Vagina (tissue), 2 donors: ENCODE measurements at regions not wholly inside any gene's neighbourhood (a gene's known extent, or its start where the extent isn't known, plus 50 kb on each side); places are given as distances from the start of the nearest gene placed in this dataset.

ENCODE experiments used
- DNase-seq, 2 donors: peaks; one replicate each; pipeline ENCODE4 v3.0.0-alpha.2; 2017; ENCODE audit errors: extremely low spot score in 2 of 2
- H3K27ac ChIP-seq: fragments of 200-600 bp; sonication (generic); one replicate; pipeline ENCODE4 v1.5.1; 2019
- H3K27me3 ChIP-seq: fragments of 200-600 bp; sonication (generic); one replicate; pipeline ENCODE4 v1.5.1; 2019
- H3K36me3 ChIP-seq, 2 donors: fragments of 200-600 bp; sonication (generic); one replicate each; pipeline ENCODE4 v1.5.1; 2017 to 2019
- H3K4me1 ChIP-seq: fragments of 200-600 bp; sonication (generic); one replicate; pipeline ENCODE4 v1.5.1; 2019
- H3K4me3 ChIP-seq, 2 donors: fragments of 200-600 bp; sonication (generic); 1 replicate in 1 of 2; 2 replicates in 1 of 2; pipeline ENCODE4 v1.5.1; 2016 to 2019
- H3K9me3 ChIP-seq: fragments of 200-600 bp; sonication (generic); one replicate; pipeline ENCODE4 v1.5.1; 2019
- CTCF ChIP-seq, 3 experiments: fragments of 450-650 bp in 2 of 3; fragments of 200-600 bp in 1 of 3; sonication (generic) in 1 of 3; IDR thresholded peaks; one replicate each; pipeline ENCODE4 v1.5.1; 2017 to 2019; ENCODE audit warnings: antibody characterized with exemption in 3 of 3, mild to moderate bottlenecking in 2 of 3, moderate library complexity in 2 of 3
- POLR2A ChIP-seq, 2 donors: fragments of 450-650 bp; IDR thresholded peaks; one replicate each; pipeline ENCODE4 v1.6.1; 2017; ENCODE audit warnings: antibody characterized with exemption in 2 of 2, mild to moderate bottlenecking in 2 of 2, moderate library complexity in 2 of 2
- POLR2AphosphoS5 ChIP-seq, 2 donors: sonication (generic); formaldehyde crosslinking; IDR thresholded peaks; one replicate each; pipeline ENCODE4 v1.9.0; 2017; ENCODE audit warnings: antibody characterized with exemption in 2 of 2, mild to moderate bottlenecking in 2 of 2, low read depth in 1 of 2; ENCODE audit not compliant: insufficient read depth in 1 of 2
- intact Hi-C: fragments of 100-400 bp; cut with DNase I; formaldehyde crosslinking; loops from one replicate; pipeline ENCODE4 v1.15.1; 2023

- no peak overlapping the region for H3K27ac ChIP-seq
- no peaks in the 10 kb centered on the region for H3K4me1 ChIP-seq
- no peak overlapping the region for H3K4me3 ChIP-seq
- no peak for DNase-seq
- no peaks in the 10 kb centered on the region for H3K9me3 ChIP-seq
- H3K36me3 ChIP-seq: no peaks in the 10 kb centered on the region
- no peak for TF ChIP-seq POLR2A (IDR thresholded peaks at IDR 0.05)
- no peak for TF ChIP-seq CTCF (IDR thresholded peaks at IDR 0.05)
- no peak for TF ChIP-seq POLR2AphosphoS5 (IDR thresholded peaks at IDR 0.05; ENCODE audit: insufficient read depth in 1 of 2, low read depth in 1 of 2)
- intact Hi-C loops: no loop called here
- no peaks in the 10 kb centered on the region for H3K27me3 ChIP-seq
Measured at GRCh38 chr12:85476756-85477155, 196.7 kb downstream of the ALX1 start.

- Histone ChIP-seq H3K36me3 (no peaks in the 10 kb centered on the region), H3K4me3 (no peak overlapping the region), H3K4me1 (no peaks in the 10 kb centered on the region), H3K9me3 (no peaks in the 10 kb centered on the region), H3K27me3 (no peaks in the 10 kb centered on the region), H3K27ac (no peak overlapping the region)
- DNase-seq: no peak
- intact Hi-C loops: no loop called here
- no peak for TF ChIP-seq CTCF (IDR thresholded peaks at IDR 0.05)
Measured at GRCh38 chr12:85484387-85484786, 204.4 kb downstream of the ALX1 start.

GRCh38 chr12:85489194-85489593 is 209.2 kb downstream of the ALX1 start:
- TF ChIP-seq POLR2AphosphoS5 (IDR thresholded peaks at IDR 0.05; ENCODE audit: insufficient read depth in 1 of 2, low read depth in 1 of 2) (no peak), POLR2A (IDR thresholded peaks at IDR 0.05) (no peak), CTCF (IDR thresholded peaks at IDR 0.05) (no peak)
- Histone ChIP-seq H3K4me1 (no peaks in the 10 kb centered on the region), H3K4me3 (no peak overlapping the region), H3K27ac (no peak overlapping the region), H3K9me3 (no peaks in the 10 kb centered on the region), H3K36me3 (no peaks in the 10 kb centered on the region), H3K27me3 (no peaks in the 10 kb centered on the region)
- intact Hi-C loops: no loop called here
- no peak for DNase-seq

GRCh38 chr12:85504164-85504563 is 224.1 kb downstream of the ALX1 start:
- Histone ChIP-seq H3K4me1 (no peaks in the 10 kb centered on the region), H3K4me3 (no peak overlapping the region), H3K27ac (no peak overlapping the region), H3K27me3 (no peaks in the 10 kb centered on the region), H3K36me3 (no peaks in the 10 kb centered on the region), H3K9me3 (no peaks in the 10 kb centered on the region)
- intact Hi-C loops: no loop called here
- TF ChIP-seq POLR2A (IDR thresholded peaks at IDR 0.05) (no peak), POLR2AphosphoS5 (IDR thresholded peaks at IDR 0.05; ENCODE audit: insufficient read depth in 1 of 2, low read depth in 1 of 2) (no peak), CTCF (IDR thresholded peaks at IDR 0.05) (no peak)
- DNase-seq: no peak

- H3K36me3 ChIP-seq: no peaks in the 10 kb centered on the region
- H3K27me3 ChIP-seq: no peaks in the 10 kb centered on the region
- H3K4me1 ChIP-seq: no peaks in the 10 kb centered on the region
- no peak overlapping the region for H3K27ac ChIP-seq
- intact Hi-C loops: no loop called here
- H3K4me3 ChIP-seq: no peak overlapping the region
- no peaks in the 10 kb centered on the region for H3K9me3 ChIP-seq
- no peak for TF ChIP-seq POLR2A (IDR thresholded peaks at IDR 0.05)
- TF ChIP-seq CTCF (IDR thresholded peaks at IDR 0.05): no peak
- no peak for TF ChIP-seq POLR2AphosphoS5 (IDR thresholded peaks at IDR 0.05; ENCODE audit: insufficient read depth in 1 of 2, low read depth in 1 of 2)
- no peak for DNase-seq
Measured at GRCh38 chr12:85504624-85505023, 224.6 kb downstream of the ALX1 start.
